ENCODE measurements at regions not wholly inside any gene's neighbourhood (a gene's known extent, or its start where the extent isn't known, plus 50 kb on each side); places are given as distances from the start of the nearest gene placed in this dataset.
"Not testable (repeated sequence)": the region's sequence is repeated elsewhere in the genome, so short reads cannot be mapped to it uniquely, and the experiment has no call there.

- not testable (repeated sequence) for TF ChIP-seq CTCF (IDR thresholded peaks at IDR 0.05); ZFX (IDR thresholded peaks at IDR 0.05; ENCODE audit: borderline replicate concordance)
Observed at GRCh38 chr7:106441343-106441742, 156.6 kb upstream of the NAMPT start.

Measured in 22Rv1 (cell line).